Central memory CD8-positive, alpha-beta T cell (primary cell): ENCODE measurements at regions not wholly inside any gene's neighbourhood (a gene's known extent, or its start where the extent isn't known, plus 50 kb on each side); places are given as distances from the start of the nearest gene placed in this dataset.
A peak's percentile ranks its signal among the peaks of the same experiment; 100 is the strongest.
"Not testable (repeated sequence)": the region's sequence is repeated elsewhere in the genome, so short reads cannot be mapped to it uniquely, and the experiment has no call there.

Experiments used
- ATAC-seq: fragments of 150-1000 bp; cut with Tn5 transposase; replicated peaks from 2 replicates; pipeline ENCODE4 v1.10.0; 2022; ENCODE audit warnings: mild to moderate bottlenecking, moderate FRiP score, moderate number of reproducible peaks; ENCODE audit not compliant: poor library complexity, severe bottlenecking; ENCODE audit errors: extremely low read depth
- DNase-seq, 2 donors: peaks; one replicate each; pipeline ENCODE4 v3.0.0; 2021; ENCODE audit warnings: low spot score in 2 of 2
- H3K27ac Mint-ChIP-seq: one replicate; pipeline ENCODE4 v1.8.0; 2022; ENCODE audit warnings: low read depth, mild to moderate bottlenecking, moderate library complexity, mixed read lengths
- H3K27me3 Mint-ChIP-seq: one replicate; pipeline ENCODE4 v1.8.0; 2022; ENCODE audit warnings: mixed read lengths
- H3K36me3 Mint-ChIP-seq: one replicate; pipeline ENCODE4 v1.8.0; 2022; ENCODE audit warnings: mild to moderate bottlenecking, moderate library complexity, mixed read lengths; ENCODE audit not compliant: insufficient read depth
- H3K4me1 Mint-ChIP-seq: one replicate; pipeline ENCODE4 v1.8.0; 2022; ENCODE audit warnings: mixed read lengths
- H3K4me3 Mint-ChIP-seq: one replicate; pipeline ENCODE4 v1.8.0; 2022; ENCODE audit warnings: mild to moderate bottlenecking, moderate library complexity, mixed read lengths
- H3K9me3 Mint-ChIP-seq: one replicate; pipeline ENCODE4 v1.8.0; 2022; ENCODE audit warnings: mixed read lengths

DNA sequence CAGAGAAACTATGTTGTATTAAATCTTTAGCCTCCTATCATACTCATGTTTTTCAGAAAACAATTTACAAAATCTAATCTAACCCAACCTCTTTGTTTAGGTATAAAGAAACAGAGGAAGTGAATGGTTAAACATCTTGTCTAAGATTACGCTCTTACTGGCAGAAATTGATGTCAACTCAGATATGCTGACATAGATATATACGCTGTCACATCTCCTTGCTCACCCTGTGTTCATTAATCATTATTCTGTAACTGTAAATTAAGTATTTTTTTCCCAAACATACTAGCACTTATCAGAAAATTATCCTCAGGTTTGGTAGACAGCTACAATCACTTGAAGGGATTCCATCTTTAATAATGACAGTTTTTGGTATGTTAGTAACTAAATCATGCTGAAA is 1127.6 kb upstream of the SEL1L start:
- Mint-ChIP-seq H3K4me3 (no peak overlapping the region), H3K27ac (no peak overlapping the region)

GRCh38 chr14:82667006-82667405 is 1133.4 kb upstream of the SEL1L start:
- Mint-ChIP-seq H3K27me3 (no peaks in the 10 kb centered on the region), H3K9me3 (peaks cover 8% of the 10 kb centered on the region), H3K36me3 (no peaks in the 10 kb centered on the region), H3K27ac (no peak overlapping the region), H3K4me1 (no peaks in the 10 kb centered on the region), H3K4me3 (no peak overlapping the region)
- no peak for DNase-seq
- no peak for ATAC-seq

More for the DNA sequence above, 1127.6 kb upstream of the SEL1L start:
- H3K27me3 Mint-ChIP-seq = no peaks in the 10 kb centered on the region
- peaks cover 8% of the 10 kb centered on the region for H3K9me3 Mint-ChIP-seq
- H3K36me3 Mint-ChIP-seq = no peaks in the 10 kb centered on the region
- ATAC-seq = no peak
- DNase-seq = no peak
- H3K4me1 Mint-ChIP-seq = no peaks in the 10 kb centered on the region

DNA sequence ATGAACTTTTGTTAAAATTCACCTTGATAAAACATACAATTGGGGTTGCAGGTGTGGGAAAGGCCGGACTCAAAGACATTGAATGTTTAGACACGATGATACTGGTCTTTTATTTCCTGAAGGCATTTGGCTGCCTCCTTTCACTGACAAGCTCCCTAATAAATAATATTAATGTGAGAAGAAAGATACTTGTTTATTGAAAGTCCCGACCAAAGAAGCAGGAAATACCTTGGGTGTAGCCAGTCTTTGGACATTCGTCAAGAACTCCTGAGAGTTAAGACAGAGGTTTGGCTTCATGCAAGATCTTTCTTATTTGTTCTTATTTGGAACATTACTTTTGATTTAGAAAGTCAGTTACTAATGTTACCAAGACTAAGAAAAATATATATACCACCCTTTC is 1133.8 kb upstream of the SEL1L start:
- no peaks in the 10 kb centered on the region for H3K4me1 Mint-ChIP-seq
- H3K27ac Mint-ChIP-seq = no peak overlapping the region
- DNase-seq = no peak
- H3K27me3 Mint-ChIP-seq = no peaks in the 10 kb centered on the region
- no peak for ATAC-seq
- no peaks in the 10 kb centered on the region for H3K36me3 Mint-ChIP-seq
- peaks cover 7% of the 10 kb centered on the region for H3K9me3 Mint-ChIP-seq
- no peak overlapping the region for H3K4me3 Mint-ChIP-seq

GRCh38 chr14:82676403-82676802 is 1142.8 kb upstream of the SEL1L start:
- DNase-seq (no peak), ATAC-seq (no peak)
- Mint-ChIP-seq H3K27ac (no peak overlapping the region), H3K9me3 (peaks cover 5% of the 10 kb centered on the region), H3K4me1 (no peaks in the 10 kb centered on the region), H3K27me3 (no peaks in the 10 kb centered on the region), H3K4me3 (no peak overlapping the region), H3K36me3 (no peaks in the 10 kb centered on the region)

DNA sequence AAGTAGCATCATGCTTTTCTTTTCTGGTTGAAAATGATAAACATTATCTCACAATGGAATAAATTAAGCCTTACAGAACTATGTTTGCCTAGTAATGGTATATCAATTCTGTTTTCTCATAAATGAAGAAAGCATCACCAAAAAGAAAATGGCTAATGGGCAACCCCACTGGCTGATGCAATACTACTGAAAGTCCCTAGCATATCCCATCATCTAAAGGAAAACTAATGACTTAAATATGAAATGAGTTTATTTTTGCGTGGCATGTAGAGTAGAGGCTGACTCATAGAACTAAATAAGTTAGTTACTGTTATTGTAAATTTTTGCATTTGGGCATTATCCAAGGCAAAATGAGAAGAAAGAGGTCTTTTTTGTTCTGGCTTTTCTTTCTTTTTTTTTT is 1156.3 kb upstream of the SEL1L start:
- H3K27ac Mint-ChIP-seq = no peak overlapping the region

DNA sequence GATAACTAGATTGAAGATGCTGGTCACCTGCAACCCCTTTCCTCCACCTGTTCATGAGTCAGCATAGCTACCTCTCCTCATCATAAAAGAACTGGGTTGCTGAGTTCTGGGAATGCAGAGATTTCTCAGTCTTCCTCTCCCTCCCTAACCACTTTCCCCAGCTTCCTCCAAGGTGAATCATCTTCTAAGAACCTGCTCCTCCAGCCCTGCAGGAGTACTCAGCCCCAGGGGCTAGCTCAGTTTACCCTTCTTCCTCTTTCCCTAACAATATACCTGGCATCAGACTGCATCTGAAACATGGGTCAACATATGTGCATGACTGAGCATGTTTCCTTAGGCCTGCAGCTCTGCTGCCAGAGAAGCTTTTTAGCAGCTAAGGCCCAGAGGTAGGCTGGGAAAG is 1157.5 kb upstream of the SEL1L start:
- H3K27ac Mint-ChIP-seq, H3K4me1 Mint-ChIP-seq, H3K27me3 Mint-ChIP-seq, H3K36me3 Mint-ChIP-seq, ATAC-seq, DNase-seq, H3K4me3 Mint-ChIP-seq: not testable (repeated sequence)
- H3K9me3 Mint-ChIP-seq = peaks cover 19% of the 10 kb centered on the region

More for the DNA sequence above, 1156.3 kb upstream of the SEL1L start:
- H3K36me3 Mint-ChIP-seq = no peaks in the 10 kb centered on the region
- H3K27me3 Mint-ChIP-seq = no peaks in the 10 kb centered on the region
- no peak overlapping the region for H3K4me3 Mint-ChIP-seq
- ATAC-seq = no peak
- no peak for DNase-seq
- peaks cover 19% of the 10 kb centered on the region for H3K9me3 Mint-ChIP-seq
- no peaks in the 10 kb centered on the region for H3K4me1 Mint-ChIP-seq

GRCh38 chr14:82694820-82695219 is 1161.2 kb upstream of the SEL1L start:
- Mint-ChIP-seq H3K4me1 (no peaks in the 10 kb centered on the region), H3K27me3 (no peaks in the 10 kb centered on the region), H3K36me3 (no peaks in the 10 kb centered on the region), H3K27ac (no peak overlapping the region), H3K4me3 (no peak overlapping the region), H3K9me3 (peaks cover 10% of the 10 kb centered on the region)
- ATAC-seq (no peak), DNase-seq (no peak)

DNA sequence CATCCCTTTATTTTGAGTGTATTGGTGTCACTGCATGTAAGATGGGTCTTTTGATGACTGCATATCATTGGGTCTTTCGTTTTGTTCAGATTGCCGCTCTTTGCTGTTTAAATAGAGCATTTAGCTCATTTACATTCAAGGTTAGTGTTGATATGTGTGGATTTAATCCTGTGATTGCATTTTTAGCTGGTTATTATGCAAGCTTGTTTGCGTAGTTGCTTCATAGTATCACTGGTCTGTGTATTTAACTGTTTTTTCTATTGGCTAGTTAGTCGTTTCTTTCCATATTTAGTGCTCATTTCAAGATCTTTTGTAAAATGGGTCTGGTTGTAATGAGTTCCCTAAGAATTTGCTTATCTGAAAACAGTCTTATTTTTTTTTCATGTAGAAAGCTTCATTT is 1170.6 kb upstream of the SEL1L start:
- DNase-seq (no peak), ATAC-seq (no peak)
- Mint-ChIP-seq H3K27ac (no peak overlapping the region), H3K4me1 (no peaks in the 10 kb centered on the region), H3K9me3 (peaks cover 21% of the 10 kb centered on the region), H3K27me3 (no peaks in the 10 kb centered on the region), H3K36me3 (no peaks in the 10 kb centered on the region), H3K4me3 (no peak overlapping the region)

GRCh38 chr14:82710267-82710841 is 1176.7 kb upstream of the SEL1L start:
- Mint-ChIP-seq H3K27me3 (no peaks in the 10 kb centered on the region), H3K27ac (no peak overlapping the region), H3K9me3 (peaks cover 6% of the 10 kb centered on the region), H3K4me1 (no peaks in the 10 kb centered on the region), H3K4me3 (no peak overlapping the region), H3K36me3 (no peaks in the 10 kb centered on the region)
- peak; percentile 14 for ATAC-seq
- DNase-seq = no peak

DNA sequence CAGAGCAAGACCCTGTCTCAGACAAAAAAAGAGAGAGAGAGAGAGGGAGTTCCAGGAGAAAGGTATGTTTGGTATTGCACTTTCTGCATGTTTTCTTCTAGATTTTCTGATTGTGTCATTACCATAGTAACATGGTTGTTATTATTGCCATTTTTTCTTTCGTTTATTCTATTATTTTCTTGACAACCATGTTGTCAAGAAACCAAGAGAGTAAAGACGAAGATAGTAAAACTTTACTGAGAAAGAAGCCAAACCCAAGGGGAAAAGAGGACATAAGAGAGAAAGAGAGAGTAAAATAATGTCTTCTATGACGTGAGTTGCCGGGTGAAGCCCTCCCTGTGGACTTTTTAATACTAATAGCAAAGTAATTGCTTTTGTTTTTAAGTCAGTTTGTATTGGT is 1186.0 kb upstream of the SEL1L start:
- Mint-ChIP-seq H3K9me3 (peaks cover 15% of the 10 kb centered on the region), H3K27me3 (no peaks in the 10 kb centered on the region), H3K36me3 (no peaks in the 10 kb centered on the region), H3K4me1 (no peaks in the 10 kb centered on the region), H3K27ac (no peak overlapping the region), H3K4me3 (no peak overlapping the region)
- DNase-seq (no peak), ATAC-seq (no peak)

GRCh38 chr14:82720431-82720830 is 1186.8 kb upstream of the SEL1L start:
- no peak for DNase-seq
- no peak for ATAC-seq
- Mint-ChIP-seq H3K27me3 (no peaks in the 10 kb centered on the region), H3K4me3 (no peak overlapping the region), H3K4me1 (no peaks in the 10 kb centered on the region), H3K36me3 (no peaks in the 10 kb centered on the region), H3K9me3 (peaks cover 21% of the 10 kb centered on the region), H3K27ac (no peak overlapping the region)

DNA sequence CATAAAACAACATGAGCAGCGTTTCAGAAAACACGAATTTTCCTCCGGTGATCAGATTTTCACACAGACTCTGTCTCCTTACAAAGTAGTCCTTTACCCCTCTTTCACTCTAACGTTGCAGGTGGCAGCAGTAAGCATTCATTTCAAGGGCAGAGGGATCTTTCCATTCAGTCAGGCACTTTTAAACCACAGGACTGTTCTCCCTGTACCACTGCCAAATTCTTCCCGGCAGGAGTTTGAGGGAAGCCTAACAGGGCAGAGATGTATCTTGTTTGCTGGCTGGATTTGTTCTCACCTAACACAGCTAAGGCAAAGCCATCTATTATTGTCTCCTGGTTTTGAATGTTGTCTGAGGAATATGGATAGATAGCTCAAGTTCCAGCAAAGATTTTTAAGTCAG is 1187.3 kb upstream of the SEL1L start:
- Mint-ChIP-seq H3K4me3 (no peak overlapping the region), H3K4me1 (no peaks in the 10 kb centered on the region), H3K36me3 (no peaks in the 10 kb centered on the region), H3K9me3 (peaks cover 21% of the 10 kb centered on the region), H3K27ac (no peak overlapping the region), H3K27me3 (no peaks in the 10 kb centered on the region)
- no peak for ATAC-seq
- DNase-seq = no peak

DNA sequence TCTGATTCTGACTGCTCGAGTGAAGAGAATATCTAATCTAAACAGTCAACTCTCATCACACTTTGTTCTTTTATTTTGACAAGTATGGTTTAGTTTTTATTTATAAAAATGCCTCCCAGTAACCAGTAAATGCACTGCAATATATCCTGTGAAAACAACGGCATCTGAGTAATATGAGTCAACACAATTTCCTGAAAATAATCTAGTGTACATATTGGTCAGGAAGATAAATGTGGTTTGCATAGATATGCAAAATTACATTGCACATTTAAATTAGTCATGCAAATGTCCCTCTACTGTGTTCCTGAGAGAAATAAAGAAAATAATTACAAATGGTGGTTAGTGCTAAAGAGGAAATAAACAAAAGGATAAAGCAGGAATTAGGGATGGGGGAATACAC is 1190.7 kb upstream of the SEL1L start:
- Mint-ChIP-seq H3K27ac (no peak overlapping the region), H3K27me3 (no peaks in the 10 kb centered on the region), H3K9me3 (peaks cover 37% of the 10 kb centered on the region), H3K4me3 (no peak overlapping the region), H3K36me3 (no peaks in the 10 kb centered on the region), H3K4me1 (no peaks in the 10 kb centered on the region)
- DNase-seq = no peak
- ATAC-seq = no peak

- no peaks in the 10 kb centered on the region for H3K27me3 Mint-ChIP-seq
- H3K4me1 Mint-ChIP-seq = no peaks in the 10 kb centered on the region
- no peaks in the 10 kb centered on the region for H3K36me3 Mint-ChIP-seq
- no peak for ATAC-seq
- DNase-seq = no peak
- peaks cover 31% of the 10 kb centered on the region for H3K9me3 Mint-ChIP-seq
- H3K4me3 Mint-ChIP-seq = no peak overlapping the region
- no peak overlapping the region for H3K27ac Mint-ChIP-seq
Observed at GRCh38 chr14:82725213-82725612, 1191.6 kb upstream of the SEL1L start.
